HepG2 (cell line): ENCODE measurements at regions not wholly inside any gene's neighbourhood (a gene's known extent, or its start where the extent isn't known, plus 50 kb on each side); places are given as distances from the start of the nearest gene placed in this dataset.

Experiments used
- CTCF ChIP-seq: sonication (generic); formaldehyde crosslinking; IDR thresholded peaks from 2 replicates; pipeline ENCODE4 v1.5.0; 2020; ENCODE audit warnings: mild to moderate bottlenecking, missing genetic modification reagents, moderate library complexity
- ESRRA ChIP-seq: sonication (generic); formaldehyde crosslinking; IDR thresholded peaks from 2 replicates; pipeline ENCODE4 v1.5.1; 2020; ENCODE audit warnings: mild to moderate bottlenecking, low read depth, missing genetic modification reagents
- EZH2 ChIP-seq: conservative IDR thresholded peaks from 2 replicates; pipeline ENCODE4 v1.6.1; 2012; ENCODE audit warnings: mild to moderate bottlenecking, low read depth, low read length, moderate library complexity
- FOXK1 ChIP-seq: sonication (generic); formaldehyde crosslinking; IDR thresholded peaks from 2 replicates; pipeline ENCODE4 v1.4.0; 2020; ENCODE audit warnings: low read depth, missing genetic modification reagents, borderline replicate concordance
- KLF16 ChIP-seq, 2 experiments: sonication (generic) in 1 of 2; formaldehyde crosslinking in 1 of 2; IDR thresholded peaks; 2 replicates each; pipeline versions ENCODE4 v1.6.1 to v1.8.0; 2016 to 2023; ENCODE audit warnings: missing genetic modification reagents in 2 of 2, missing compliant biosample characterization in 1 of 2
- NFYB ChIP-seq: sonication (generic); formaldehyde crosslinking; IDR thresholded peaks from 2 replicates; pipeline ENCODE4 v1.4.0; 2020; ENCODE audit warnings: missing genetic modification reagents
- PAF1 ChIP-seq: IDR thresholded peaks from 2 replicates; pipeline ENCODE4 v1.6.1; 2016; ENCODE audit warnings: missing genetic modification reagents, missing compliant biosample characterization
- PBX2 ChIP-seq: IDR thresholded peaks from 2 replicates; pipeline ENCODE4 v1.6.1; 2016; ENCODE audit warnings: control low read depth
- POLR2A ChIP-seq, 2 experiments: IDR thresholded peaks; 2 replicates each; pipeline ENCODE4 v1.6.1; 2011; ENCODE audit warnings: low read depth in 2 of 2, low read length in 2 of 2, mild to moderate bottlenecking in 1 of 2, moderate library complexity in 1 of 2; ENCODE audit not compliant: insufficient read depth in 1 of 2
- PREB ChIP-seq: sonication (generic); formaldehyde crosslinking; IDR thresholded peaks from 2 replicates; pipeline ENCODE4 v1.4.0; 2020; ENCODE audit warnings: missing genetic modification reagents
- U2AF1 ChIP-seq: fragments of 200-400 bp; formaldehyde crosslinking; optimal IDR thresholded peaks from 2 replicates; pipeline ENCODE3; 2017; ENCODE audit warnings: mild to moderate bottlenecking, low read depth, low read length
- ZNF598 ChIP-seq: sonication (generic); formaldehyde crosslinking; IDR thresholded peaks from 2 replicates; pipeline ENCODE4 v1.5.1; 2020; ENCODE audit warnings: mild to moderate bottlenecking, missing genetic modification reagents, borderline replicate concordance

- TF ChIP-seq PAF1 (CRISPR knock-in tag) (no peak), ZNF598 (no peak), POLR2A (IDR thresholded peaks at IDR 0.05; ENCODE audit: insufficient read depth in 1 of 2, low read depth in 2 of 2, low read length in 2 of 2) (no peak), CTCF (CRISPR knock-in tag) (no peak), KLF16 (CRISPR knock-in tag; IDR thresholded peaks at IDR 0.05) (no peak), FOXK1 (CRISPR knock-in tag) (no peak), ESRRA (CRISPR knock-in tag) (no peak), PBX2 (no peak), PREB (CRISPR knock-in tag) (no peak), NFYB (CRISPR knock-in tag) (no peak), EZH2 (no peak), U2AF1 (no peak)
Observed at GRCh38 chr9:26264709-26265601, 586.7 kb upstream of the TUSC1 start.
